Progenitor cell of endocrine pancreas (in vitro differentiated cells): ENCODE measurements at regions not wholly inside any gene's neighbourhood (a gene's known extent, or its start where the extent isn't known, plus 50 kb on each side); places are given as distances from the start of the nearest gene placed in this dataset.

ENCODE experiments used
- DNase-seq: peaks from one replicate; pipeline ENCODE4 v3.0.0; 2021; ENCODE audit warnings: low spot score; ENCODE audit not compliant: unreplicated experiment
- H3K27ac Mint-ChIP-seq: 2 replicates; pipeline ENCODE4 v1.8.0; 2021; ENCODE audit warnings: mild to moderate bottlenecking, moderate library complexity, mixed read lengths
- H3K27me3 Mint-ChIP-seq: 2 replicates; pipeline ENCODE4 v1.8.0; 2021; ENCODE audit warnings: mixed read lengths
- H3K36me3 Mint-ChIP-seq: 2 replicates; pipeline ENCODE4 v1.8.0; 2022; ENCODE audit warnings: mixed read lengths; ENCODE audit not compliant: insufficient read depth
- H3K4me1 Mint-ChIP-seq: 2 replicates; pipeline ENCODE4 v1.8.0; 2021; ENCODE audit warnings: low read depth, mixed read lengths
- H3K4me3 Mint-ChIP-seq: 2 replicates; pipeline ENCODE4 v1.8.0; 2021; ENCODE audit warnings: low read depth, mild to moderate bottlenecking, moderate library complexity, mixed read lengths
- H3K9me3 Mint-ChIP-seq: 2 replicates; pipeline ENCODE4 v1.8.0; 2021; ENCODE audit warnings: low read depth, mixed read lengths
- CTCF ChIP-seq: fragments of 200-600 bp; sonication (generic); IDR thresholded peaks from one replicate; pipeline ENCODE4 v1.5.0; 2021; ENCODE audit warnings: antibody characterized with exemption, mild to moderate bottlenecking; ENCODE audit not compliant: unreplicated experiment

DNA sequence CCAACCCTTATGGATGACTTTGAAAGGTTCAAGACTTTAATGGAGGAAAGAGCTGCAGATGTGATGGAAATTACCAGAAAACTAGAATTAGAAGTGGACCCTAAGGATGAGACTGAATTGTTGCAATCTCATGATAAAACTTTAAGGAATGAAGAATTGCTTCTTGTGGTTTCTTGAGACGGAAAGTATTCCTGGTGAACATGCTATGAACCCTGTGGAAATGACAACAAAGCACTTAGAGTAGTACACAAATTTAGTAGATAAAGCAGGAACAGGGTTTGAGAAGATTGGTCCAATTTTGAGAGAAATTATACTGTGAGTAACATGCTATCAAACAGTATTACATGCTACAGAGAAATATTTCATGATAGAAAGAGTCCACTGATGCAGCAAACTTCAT lies 215.4 kb downstream of the OMA1 start:
- no peaks in the 10 kb centered on the region for H3K27me3 Mint-ChIP-seq
- no peak overlapping the region for H3K27ac Mint-ChIP-seq
- H3K9me3 Mint-ChIP-seq = no peaks in the 10 kb centered on the region
- H3K4me1 Mint-ChIP-seq = no peaks in the 10 kb centered on the region
- DNase-seq = no peak
- TF ChIP-seq CTCF = no peak
- no peak overlapping the region for H3K4me3 Mint-ChIP-seq
- no peaks in the 10 kb centered on the region for H3K36me3 Mint-ChIP-seq

- no peak overlapping the region for H3K27ac Mint-ChIP-seq
- no peak for TF ChIP-seq CTCF
- no peak for DNase-seq
- peaks cover 4% of the 10 kb centered on the region for H3K36me3 Mint-ChIP-seq
- H3K27me3 Mint-ChIP-seq = no peaks in the 10 kb centered on the region
- H3K9me3 Mint-ChIP-seq = peaks cover 2% of the 10 kb centered on the region
- H3K4me1 Mint-ChIP-seq = no peaks in the 10 kb centered on the region
- no peak overlapping the region for H3K4me3 Mint-ChIP-seq
Measured at GRCh38 chr1:58325866-58326265, 220.7 kb downstream of the OMA1 start.

DNA sequence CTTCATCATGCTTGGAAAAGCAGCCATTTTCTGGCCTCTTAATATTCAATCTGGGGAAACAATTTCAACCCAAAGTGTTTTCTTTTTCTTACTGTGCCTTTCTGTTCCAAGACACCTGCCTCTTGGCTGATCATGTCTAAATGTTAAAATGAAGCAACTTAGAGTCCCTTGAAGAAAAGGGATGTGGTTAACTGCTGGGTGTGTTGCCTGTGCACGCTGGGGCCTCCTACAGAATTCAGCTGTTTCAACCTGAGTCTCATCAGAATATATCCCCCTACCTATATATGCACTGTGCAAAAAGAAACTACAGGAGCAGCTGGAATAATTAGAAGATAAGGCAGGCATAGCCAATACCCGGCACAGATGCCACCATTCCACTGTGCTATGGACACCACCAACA lies 222.0 kb downstream of the OMA1 start:
- H3K27ac Mint-ChIP-seq = no peak overlapping the region
- TF ChIP-seq CTCF = no peak

DNA sequence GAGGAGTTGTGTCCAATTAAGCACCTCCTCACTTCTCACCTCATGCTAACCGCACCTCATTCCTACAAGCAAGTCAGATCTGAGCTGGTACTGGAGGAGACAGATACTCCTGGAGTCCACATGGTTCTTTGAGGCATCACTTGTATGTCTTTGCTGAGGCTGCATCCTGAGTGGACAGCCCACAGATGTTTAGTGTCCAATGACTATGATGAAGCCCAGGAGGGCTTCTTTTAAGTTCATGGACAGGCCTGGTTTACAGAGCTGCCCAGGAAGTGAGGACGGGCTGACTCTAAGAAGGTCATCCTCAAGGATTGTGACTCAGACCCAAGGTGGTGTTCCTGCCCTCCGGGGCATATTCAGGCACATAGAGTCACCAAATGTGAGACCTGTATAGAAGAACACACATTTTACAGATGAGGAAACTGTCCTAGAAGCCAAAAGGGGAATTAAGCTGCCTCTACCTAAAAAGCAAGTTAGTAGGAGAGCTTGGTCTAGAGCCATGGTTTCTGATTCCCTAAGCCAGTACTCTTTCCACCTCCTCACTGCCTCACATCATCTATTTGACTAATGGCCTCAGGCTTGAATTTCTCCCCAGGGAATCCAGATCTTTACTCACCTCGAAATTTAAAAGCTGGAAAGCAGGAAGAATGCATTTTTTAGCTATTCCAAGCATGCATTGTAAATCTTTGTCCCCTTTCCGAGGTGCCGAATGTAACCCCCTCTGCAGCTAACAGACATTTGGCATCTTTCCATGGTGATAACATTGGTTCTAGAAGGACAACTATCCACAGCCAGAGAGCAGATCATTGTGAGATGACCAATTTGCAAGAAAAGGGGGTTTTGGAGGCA lies 228.1 kb downstream of the OMA1 start:
- Mint-ChIP-seq H3K27ac (no peak overlapping the region), H3K27me3 (no peaks in the 10 kb centered on the region), H3K4me1 (peaks cover 2% of the 10 kb centered on the region), H3K36me3 (peaks cover 4% of the 10 kb centered on the region), H3K4me3 (no peak overlapping the region), H3K9me3 (peaks cover 2% of the 10 kb centered on the region)
- no peak for TF ChIP-seq CTCF
- no peak for DNase-seq

More for the DNA sequence above, 222.0 kb downstream of the OMA1 start:
- H3K9me3 Mint-ChIP-seq = peaks cover 2% of the 10 kb centered on the region
- no peaks in the 10 kb centered on the region for H3K4me1 Mint-ChIP-seq
- H3K27me3 Mint-ChIP-seq = no peaks in the 10 kb centered on the region
- H3K4me3 Mint-ChIP-seq = no peak overlapping the region
- H3K36me3 Mint-ChIP-seq = peaks cover 4% of the 10 kb centered on the region
- DNase-seq = no peak

DNA sequence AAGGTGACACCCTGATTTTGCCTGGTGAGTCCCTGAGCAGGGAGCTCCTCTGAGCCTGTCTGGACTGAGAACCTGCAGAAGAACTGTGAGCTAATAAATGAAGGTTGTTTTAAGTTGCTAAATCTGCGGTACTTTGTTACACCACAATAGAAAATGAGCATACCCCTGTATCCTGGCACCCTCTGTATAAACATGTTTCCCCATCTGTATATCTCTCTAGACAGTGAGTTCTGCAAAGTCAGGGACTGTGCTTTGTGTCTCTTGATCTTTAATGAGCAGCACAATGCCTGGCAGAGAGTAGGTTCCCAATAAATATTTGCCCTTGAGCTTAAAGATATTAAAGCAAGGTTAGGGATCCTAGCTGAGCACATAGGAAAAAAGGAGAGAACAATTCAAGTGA lies 228.8 kb downstream of the OMA1 start:
- H3K4me3 Mint-ChIP-seq = no peak overlapping the region
- peaks cover 2% of the 10 kb centered on the region for H3K9me3 Mint-ChIP-seq
- H3K36me3 Mint-ChIP-seq = peaks cover 4% of the 10 kb centered on the region
- DNase-seq = no peak
- H3K4me1 Mint-ChIP-seq = peaks cover 2% of the 10 kb centered on the region
- no peaks in the 10 kb centered on the region for H3K27me3 Mint-ChIP-seq
- no peak overlapping the region for H3K27ac Mint-ChIP-seq
- no peak for TF ChIP-seq CTCF
